GM18511 (cell line): ENCODE measurements at regions not wholly inside any gene's neighbourhood (a gene's known extent, or its start where the extent isn't known, plus 50 kb on each side); places are given as distances from the start of the nearest gene placed in this dataset.
"Not testable (repeated sequence)": the region's sequence is repeated elsewhere in the genome, so short reads cannot be mapped to it uniquely, and the experiment has no call there.

Experiments
- ATAC-seq: cut with Tn5 transposase; IDR thresholded peaks from one replicate; pipeline ENCODE4 v1.9.1; 2021; ENCODE audit warnings: mild to moderate bottlenecking, moderate library complexity; ENCODE audit not compliant: unreplicated experiment

DNA sequence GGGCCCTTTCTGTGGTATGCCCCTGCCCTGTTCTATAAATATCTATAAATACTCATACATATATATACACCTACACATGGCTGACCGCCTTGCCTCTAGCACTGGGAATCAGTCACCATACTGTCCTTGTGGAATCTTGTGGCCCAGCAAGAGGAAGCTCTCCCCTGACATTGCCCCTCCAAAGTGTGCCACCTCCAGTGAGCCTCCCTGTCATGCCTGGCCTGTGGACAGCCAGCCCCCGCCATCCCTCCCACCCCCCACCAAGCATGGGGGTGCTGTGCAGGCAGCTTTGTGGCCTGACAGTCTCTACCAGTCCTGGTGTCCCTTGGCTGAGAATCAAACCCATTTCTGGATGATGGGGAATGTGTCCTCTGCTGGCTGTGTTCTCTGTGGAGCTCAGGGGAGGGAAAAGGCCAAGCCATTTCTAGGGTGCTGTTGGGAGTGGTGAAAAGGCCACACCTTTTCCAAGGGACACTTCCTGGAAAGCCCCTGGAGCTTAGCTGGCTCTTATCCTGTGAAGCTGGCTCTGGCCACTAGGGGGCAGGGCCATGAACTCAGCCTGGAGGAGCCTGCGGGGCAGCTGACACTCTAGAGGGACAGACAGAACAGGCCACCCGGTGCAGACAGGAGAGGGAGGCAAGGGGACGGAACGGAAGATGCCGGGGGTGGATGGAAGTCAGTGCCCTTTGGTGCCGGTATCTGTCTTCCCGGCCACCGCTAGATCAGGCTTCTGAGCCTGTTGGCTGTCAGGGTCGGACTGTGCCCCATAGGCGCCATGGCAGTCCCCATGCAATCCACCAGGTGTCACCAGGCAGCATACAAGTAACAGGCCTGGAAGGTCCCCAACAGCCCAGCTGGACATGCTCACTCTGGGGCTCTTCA, 167.2 kb downstream of the TBC1D2B start:
- not testable (repeated sequence) for ATAC-seq

DNA sequence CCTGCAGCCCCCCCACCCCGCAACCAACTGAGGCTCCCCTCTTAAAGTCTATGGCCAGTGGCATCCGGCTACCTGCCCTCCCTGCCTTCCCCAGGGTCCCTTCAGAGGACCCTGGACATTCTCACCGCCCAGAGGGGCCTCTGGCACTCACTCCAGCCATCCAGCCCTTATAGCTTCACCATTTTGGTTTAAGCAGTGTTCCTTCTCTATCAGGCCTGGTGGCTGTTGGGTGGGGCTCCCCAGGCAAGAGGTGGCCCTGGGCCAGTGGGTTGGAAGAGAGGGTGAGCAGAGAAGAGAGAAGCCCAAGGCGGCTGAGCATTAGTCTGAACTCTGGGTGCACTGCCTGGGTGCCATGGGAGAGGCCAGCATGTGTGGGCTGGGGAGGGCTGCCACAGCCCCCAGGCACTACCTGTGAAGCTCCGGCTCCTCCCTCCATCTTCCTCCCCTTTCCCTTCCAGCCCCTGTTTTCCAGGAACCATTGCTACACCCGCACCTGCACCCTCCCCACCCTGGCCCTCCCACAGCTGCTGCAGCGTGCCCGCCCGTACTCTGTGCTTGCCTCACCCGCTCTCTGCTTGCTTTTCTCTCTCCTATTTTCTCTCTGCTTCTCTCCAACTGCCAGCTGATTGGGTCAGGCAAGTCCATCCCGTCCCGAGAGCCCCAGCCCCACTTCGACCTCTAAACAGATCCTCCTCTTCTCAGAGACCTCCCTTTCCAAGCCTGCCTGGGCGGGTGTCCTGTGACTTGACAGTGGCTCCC, 168.2 kb downstream of the TBC1D2B start:
- no peak for ATAC-seq

DNA sequence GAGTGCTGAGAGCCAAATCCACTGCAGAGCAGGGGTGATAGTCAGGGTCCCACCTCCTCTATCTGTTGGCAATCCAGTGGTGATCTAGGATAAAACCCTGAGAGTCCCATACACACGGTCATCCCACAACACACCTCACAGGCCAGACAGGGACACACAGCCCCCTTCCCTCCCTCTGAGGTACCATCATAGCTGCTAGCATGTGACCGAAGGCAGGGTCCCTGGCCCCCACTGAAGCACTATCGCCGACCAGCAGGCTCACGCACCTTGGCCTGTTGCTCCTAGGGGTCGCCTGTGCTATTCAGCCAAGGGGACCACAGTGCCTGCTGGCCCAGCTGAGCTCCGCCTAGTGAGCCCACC, 168.8 kb downstream of the TBC1D2B start:
- ATAC-seq = not testable (repeated sequence)

DNA sequence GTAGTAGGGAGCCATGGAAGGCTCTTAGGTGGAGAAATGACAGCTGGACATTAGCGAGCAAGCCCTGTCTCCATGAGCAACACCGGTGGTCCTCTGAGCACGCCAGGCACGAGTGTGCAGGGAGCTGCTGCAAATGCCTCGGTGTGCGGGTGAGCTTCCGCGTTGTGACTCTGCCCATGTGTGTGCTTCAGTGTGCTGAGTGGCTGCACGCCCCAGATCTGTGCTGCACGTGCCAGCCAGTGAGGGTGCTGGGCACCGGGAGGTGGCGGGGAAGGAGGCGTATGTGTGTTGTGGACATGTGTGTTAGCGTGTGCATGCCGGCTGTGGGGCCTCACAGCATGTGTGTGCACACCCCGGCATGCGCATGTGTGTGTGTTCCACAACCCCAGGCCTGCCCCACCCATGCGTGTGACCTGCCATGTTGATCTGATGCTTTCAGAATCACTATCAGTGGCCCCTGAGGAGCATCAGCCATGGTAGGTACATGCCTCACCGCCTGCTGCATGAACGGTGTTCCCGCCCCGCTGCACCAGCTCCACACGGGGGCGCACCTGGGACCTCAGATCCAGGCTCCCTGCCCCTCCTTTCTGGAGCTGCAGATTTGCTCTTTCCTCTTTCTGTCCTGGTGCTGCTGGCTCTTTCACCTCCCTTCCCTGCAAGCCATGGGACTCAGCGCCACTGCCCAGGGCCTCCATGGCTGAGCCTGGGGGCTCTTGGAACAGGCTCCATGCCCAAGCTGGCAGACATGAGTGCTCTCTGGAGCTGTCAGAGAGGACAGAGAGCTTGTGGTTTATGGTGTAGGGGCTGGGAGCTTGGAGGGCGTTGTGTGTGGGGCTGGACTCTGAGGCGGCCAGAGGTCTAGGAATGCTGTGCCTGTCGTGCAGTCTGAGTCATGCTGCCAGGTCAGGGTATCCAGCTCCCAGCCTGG, 169.4 kb downstream of the TBC1D2B start:
- ATAC-seq = no peak

DNA sequence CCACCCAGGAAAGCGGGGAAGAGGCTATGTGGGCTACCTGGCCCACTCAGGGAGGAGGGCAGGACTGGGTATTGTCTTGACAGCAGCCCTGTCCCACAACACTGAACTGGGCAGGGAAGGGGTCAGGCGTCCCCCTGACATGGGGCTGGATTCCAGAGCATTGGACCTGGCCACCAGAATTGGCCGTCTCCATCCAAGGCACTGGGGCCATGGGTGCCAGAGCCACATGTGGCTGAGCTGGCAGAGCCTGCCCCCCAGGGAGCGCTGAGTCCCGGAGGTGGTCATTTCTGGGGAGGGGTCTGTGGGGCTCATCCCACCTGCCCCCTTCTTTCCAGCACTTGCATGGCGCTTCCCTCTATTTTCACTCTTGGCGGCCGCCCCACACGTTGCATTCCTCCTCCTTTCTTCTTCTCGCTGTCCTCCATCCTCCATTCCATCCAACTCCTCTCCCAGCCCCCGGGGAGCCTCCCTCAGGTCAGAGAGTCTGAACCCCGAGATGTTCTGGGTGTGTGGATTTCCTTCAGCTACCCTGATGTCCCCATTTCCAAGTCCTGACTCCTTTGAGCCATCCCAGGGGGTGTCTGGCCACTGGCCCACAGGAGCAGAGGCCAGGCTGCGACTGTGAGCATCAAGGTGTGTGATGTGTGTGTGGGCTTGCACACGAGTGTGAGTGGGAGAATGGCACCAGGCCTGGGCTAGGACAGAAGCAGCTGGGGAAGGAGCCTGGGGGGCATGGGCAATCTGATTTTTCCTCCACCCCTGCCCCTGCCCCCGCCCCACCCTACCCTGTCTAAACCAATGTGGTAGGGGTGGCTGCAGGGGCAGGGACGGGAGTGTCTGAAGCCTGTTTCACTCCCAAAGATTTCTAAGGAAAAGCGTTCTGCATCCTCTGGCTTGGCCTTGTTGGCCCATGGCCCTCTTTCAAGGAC, 171.2 kb downstream of the TBC1D2B start:
- ATAC-seq = not testable (repeated sequence)

DNA sequence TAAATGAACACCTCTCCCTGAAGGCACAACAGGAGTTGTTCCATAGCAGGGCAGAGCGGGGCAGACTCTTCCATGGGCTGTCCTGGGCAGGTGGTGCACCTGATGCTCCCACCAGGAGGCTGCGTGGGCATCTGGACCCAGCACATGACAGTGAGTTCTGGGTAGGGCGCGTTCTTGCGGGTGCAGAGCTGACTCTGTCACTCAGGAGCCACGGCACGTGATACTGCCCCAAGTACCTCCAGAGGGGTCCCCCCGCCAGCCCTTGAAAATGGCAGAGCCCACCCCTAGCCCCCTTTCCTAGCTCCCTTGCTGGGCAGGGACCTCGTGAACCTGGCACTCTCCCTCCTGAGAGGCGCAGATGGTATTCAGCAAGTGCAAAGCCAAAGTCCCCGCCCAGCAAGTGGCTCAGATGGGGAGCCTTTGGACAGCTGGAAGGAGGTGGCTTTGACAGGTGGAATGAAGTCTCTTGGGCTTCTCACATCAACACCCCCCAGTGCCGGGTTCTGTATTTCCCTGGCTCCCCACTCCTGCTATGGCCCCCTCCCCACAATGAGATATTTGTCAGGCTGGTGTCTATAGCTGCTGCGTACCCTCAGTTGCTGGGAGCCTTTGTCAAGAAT, 172.1 kb downstream of the TBC1D2B start:
- no peak for ATAC-seq

DNA sequence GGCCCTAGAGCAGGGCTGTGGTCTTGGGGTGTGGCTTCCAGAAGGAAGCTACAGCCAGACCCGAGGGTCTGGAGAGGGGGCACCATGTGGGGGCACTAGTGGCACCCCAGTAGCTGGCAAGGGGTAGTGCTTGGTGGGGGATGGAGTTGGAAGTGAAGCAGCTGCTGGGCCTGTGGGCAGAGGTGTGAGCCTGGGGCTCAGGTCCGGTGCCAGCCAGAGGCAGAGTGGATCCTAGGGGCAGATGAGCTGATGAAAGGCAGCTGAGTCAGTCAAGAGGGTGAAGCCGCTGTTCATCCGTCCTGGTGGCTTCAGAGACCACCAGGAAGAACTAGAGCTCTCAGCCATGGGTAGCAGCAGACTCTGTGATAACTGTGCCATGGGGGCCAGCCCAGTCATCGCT, 172.6 kb downstream of the TBC1D2B start:
- ATAC-seq = no peak

DNA sequence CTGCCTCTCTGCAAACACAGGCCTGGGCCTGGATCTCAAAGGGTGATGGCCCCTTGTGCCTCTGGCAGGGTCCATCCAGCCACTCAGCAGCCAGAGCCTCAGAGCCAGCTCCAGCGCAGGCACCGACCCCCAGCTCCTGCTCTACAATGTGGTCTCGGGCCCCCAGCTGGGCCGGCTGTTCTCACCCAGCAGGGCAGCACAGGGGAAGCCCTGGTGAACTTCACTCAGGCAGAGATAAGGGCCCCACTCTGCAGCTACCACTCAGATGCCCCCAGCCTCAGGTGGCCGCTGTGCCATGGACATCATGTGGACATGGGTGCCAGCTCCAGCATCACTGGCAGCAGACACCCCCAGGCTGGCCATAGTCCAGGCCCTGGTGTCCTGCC, 173.1 kb downstream of the TBC1D2B start:
- ATAC-seq = no peak

DNA sequence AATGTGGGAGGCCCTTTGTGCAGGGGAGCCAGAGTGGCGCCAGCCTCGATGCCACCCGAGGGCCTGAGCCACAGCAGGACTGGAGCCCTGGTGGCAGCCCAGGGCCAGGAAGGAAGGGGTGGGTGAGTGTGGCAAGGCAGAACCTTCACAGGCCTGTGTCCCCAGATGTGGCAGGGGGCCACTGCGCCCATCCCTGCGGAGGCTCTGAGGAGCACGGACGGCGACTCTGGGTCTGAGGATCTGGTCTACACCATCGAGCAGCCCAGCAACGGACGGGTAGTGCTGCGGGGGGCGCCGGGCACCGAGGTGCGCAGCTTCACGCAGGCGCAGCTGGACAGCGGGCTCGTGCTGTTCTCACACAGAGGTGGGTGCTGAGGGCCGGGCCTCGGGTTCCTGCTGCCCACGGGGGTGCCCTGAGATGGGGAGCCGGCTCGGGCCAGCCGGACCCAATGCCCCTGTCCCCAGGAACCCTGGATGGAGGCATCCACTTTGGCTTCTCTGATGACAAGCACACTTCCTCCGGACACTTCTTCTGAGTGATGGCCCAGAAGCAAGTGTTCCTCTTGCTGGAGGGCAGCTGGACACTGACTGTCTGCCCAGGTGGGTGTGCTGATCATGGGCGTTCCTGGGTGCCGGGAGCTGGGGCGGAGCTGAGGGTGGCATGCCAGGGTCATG, 173.6 kb downstream of the TBC1D2B start:
- not testable (repeated sequence) for ATAC-seq

DNA sequence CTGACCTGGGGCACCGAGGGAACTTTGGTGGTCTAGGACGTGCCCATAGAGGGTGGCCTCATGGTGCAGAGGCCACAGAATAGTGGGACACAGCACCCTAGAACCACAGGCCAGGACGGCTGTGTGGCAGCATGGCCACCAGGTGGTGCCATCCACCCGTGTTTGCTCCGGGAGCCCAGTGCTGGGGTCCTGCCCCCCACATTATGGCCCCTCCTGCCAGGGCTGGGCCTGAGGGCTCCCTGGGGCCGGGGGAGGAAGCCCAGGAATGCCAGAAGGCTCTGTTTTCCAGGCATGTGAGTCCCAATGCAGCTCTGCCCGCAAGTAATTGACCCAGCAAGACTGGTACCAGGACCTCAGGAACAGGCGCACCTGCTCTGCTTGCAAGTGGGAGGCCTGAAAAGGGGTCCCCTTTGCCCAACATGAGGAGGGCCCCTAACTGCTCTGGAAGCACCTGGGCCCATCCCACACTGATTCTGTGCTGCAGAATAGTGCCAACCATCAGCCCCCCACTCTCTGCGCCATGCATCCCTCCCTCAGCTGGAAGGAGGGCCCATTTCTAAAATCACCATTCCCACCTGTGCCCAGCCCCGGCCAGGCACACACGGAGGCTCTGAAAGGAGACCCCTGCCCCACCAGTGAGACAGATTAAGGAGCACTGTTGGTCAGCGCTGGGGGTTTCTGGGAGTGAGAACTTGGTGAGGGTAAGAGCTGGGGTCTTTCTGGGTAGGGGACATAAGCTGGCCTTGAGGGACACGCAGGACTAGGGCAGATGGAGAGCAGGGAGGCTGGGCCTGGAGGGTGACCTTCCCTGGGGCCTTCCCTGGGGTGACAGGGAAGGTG, 174.4 kb downstream of the TBC1D2B start:
- not testable (repeated sequence) for ATAC-seq

DNA sequence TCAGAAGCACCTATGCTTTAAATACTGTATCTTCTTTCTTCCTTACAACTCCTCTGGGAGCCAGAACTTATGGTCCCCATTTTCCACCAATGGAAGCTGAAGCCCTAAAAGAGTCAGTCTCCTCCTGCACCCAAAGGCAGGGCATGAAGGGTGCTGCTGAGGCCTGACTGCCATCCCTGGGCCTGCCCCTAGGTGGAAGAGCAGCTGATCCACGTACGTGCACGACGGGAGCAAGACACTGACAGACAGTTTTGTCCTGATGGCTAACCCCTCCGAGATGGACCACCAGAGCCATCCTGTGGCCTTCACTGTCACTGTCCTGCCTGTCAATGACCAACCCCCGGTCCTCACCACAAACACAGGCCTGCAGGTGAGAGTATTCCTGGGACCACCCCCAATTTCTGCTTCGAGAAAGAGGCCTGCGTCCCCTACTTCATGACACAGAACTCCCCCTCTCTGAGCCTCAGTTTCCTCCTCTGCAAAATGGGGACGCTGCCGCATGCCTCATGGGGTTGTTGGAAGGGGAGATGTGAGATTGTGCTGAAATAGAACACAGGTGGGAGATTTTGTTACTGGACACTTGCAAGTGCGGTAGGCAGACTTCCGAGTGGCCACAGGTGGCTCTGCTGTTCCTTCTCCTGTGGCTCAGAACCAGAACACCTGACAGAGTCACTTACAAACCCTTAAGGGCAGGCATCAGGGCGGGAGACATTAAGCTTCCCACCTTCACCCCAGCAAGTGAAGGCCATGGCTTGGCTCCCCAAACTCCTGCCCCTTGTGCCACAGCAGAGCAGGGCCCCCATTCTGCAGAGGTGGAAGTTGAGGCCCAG, 175.4 kb downstream of the TBC1D2B start:
- no peak for ATAC-seq

DNA sequence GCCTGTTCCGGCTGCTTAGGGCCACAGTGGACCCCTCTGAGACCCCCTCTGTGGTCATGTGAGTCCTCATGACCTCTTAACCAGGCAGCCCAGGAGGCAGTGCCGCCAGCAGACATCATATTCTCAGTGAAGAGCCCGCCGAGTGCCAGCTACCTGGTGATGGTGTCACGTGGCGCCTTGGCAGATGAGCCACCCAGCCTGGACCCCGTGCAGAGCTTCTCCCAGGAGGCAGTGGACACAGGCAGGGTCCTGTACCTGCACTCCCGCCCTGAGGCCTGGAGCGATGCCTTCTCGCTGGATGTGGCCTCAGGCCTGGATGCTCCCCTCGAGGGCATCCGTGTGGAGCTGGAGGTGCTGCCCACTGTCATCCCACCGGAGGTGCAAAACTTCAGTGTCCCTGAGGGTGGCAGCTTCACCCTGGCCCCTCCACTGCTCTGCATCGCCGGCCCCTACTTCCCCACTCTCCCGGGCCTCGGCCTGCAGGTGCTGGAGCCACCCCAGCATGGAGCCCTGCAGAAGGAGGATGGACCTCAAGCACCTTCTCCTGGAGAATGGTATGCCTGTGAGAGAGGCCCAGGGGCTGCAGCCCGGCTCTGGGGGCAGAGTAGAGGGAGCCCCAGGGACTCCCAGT, 176.1 kb downstream of the TBC1D2B start:
- ATAC-seq = no peak

DNA sequence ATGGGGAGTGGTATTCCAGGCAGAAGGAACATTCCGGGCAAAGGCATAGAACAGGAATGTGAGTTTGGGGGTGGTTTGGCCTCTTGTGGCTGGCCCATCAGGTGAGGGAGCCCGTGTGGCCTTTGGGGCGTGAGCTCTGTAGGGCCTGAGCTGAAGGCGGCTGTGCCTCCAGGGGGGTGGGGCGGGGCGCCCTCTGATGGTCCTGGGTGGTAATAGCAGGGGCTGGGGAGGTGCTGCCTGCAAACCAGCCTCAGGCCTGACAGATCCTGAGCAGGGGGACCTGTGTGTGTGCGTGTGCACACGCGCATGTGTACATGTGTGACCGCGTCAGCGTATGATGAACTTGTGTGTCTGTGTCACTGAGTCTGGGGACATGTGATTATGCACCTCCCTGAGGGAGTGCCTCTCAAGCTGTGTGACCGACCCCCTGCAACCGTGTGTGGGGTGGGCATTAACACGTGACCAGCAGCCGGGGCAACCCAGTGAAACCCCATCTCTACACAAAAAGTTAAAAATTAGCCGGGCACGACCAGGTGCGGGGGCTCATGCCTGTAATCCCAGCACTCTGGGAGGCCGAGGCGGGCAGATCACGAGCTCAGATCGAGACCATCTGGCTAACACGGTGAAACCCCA, 177.1 kb downstream of the TBC1D2B start:
- ATAC-seq = not testable (repeated sequence)

DNA sequence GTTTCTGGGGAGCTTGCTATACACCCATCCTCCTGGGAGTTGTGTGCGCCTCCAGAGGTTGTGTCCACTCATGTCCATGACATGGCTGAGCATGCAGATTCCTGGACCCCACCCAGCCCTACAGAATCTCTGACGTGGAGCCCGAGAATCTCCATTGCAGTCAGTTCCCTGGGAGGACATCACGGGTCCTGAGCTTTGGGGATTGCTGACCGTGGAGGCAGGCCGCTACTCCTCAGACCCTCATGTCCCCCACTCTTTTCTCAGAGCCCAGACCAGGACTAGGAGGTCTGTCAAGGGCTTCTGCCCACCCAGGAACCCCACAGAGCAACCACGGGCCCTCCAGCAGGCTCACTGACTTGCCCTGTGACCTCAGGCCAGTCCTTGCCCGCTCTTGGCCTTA, 177.7 kb downstream of the TBC1D2B start:
- ATAC-seq = not testable (repeated sequence)

DNA sequence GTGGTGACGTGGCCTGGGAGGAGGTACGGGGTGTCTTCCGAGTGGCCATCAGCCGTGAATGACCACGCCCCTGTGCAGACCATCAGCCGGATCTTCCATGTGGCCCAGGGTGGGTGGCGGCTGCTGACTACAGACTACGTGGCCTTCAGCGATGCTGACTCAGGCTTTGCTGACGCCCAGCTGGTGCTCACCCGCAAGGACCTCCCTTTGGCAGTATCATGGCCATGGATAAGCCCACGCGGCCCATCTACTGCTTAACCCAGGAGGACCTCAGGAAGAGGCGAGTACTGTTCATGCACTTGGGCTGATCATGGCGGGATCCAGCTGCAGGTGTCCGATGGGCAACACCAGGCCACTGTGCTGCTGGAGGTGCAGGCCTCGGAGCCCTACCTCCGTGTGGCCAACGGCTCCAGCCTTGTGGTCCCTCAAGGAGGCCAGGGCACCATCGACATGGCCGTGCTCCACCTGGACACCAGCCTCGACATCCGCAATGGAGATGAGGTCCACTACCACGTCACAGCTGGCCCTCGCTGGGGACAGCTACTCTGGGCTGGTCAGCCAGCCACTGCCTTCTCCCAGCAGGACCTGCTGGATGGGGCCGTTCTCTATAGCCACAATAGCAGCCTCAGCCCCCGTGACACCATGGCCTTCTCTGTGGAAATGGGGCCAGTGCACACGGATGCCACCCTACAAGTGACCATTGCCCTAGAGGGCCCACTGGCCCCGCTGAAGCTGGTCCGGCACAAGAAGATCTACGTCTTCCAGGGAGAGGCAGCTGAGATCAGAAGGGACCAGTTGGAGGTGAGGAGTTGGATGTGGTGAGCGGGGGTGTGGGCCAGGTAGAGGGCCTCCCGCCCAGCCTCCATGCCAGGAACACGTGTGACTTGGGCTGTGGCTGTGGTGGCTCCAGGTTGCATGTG, 178.4 kb downstream of the TBC1D2B start:
- no peak for ATAC-seq
